SK-N-SH (cell line): ENCODE measurements at regions not wholly inside any gene's neighbourhood (a gene's known extent, or its start where the extent isn't known, plus 50 kb on each side); places are given as distances from the start of the nearest gene placed in this dataset.

Experiments
- CTCF ChIA-PET: fragments of 300-600, 350-600 bp; formaldehyde crosslinking; extraction: SDS; loops from one replicate; lab custom pipeline; 2021; lab: Yijun Ruan, JAX
- POLR2A ChIA-PET: fragments of 350-600 bp; sonication (Branson Sonifier 250); formaldehyde crosslinking; extraction: SDS; loops from one replicate; lab custom pipeline; 2020; ENCODE audit warnings: antibody characterized with exemption, inconsistent platforms; lab: Yijun Ruan, JAX
- DNase-seq: peaks from one replicate; pipeline ENCODE4 v3.0.0; 2012
- H2AFZ ChIP-seq: fragments of 200-600 bp; sonication (generic); 2 replicates; pipeline ENCODE4 v1.8.1; 2016; ENCODE audit warnings: antibody characterized with exemption, mild to moderate bottlenecking, low read depth
- H3F3A ChIP-seq: fragments of 200-600 bp; sonication (generic); replicated peaks from 2 replicates; pipeline ENCODE3; 2016; ENCODE audit warnings: antibody characterized with exemption, mild to moderate bottlenecking; ENCODE audit not compliant: insufficient read depth
- H3K27ac ChIP-seq, 2 experiments: fragments of 200-500 bp in 1 of 2; fragments of 200-600 bp in 1 of 2; sonication (Bioruptor generic) in 1 of 2; sonication (generic), shearing (Covaris generic) in 1 of 2; 2 replicates each; pipeline versions ENCODE4 v1.5.1 to v1.6.1; 2014 to 2016; ENCODE audit warnings: low read depth in 2 of 2, inconsistent platforms in 1 of 2, low read length in 1 of 2, mild to moderate bottlenecking in 1 of 2, mixed read lengths in 1 of 2
- H3K27me3 ChIP-seq: fragments of 200-600 bp; sonication (generic), shearing (Covaris generic); 2 replicates; pipeline ENCODE4 v1.6.1; 2016; ENCODE audit warnings: mixed run types; ENCODE audit not compliant: insufficient read depth
- H3K36me3 ChIP-seq, 2 experiments: fragments of 200-500 bp in 1 of 2; fragments of 200-600 bp in 1 of 2; sonication (Bioruptor generic) in 1 of 2; sonication (generic) in 1 of 2; replicated peaks in 1 of 2; 2 replicates each; pipeline versions ENCODE3 to v1.5.1; 2014 to 2016; ENCODE audit warnings: low read length in 1 of 2, mild to moderate bottlenecking in 1 of 2; ENCODE audit not compliant: insufficient read depth in 2 of 2, control insufficient read depth in 1 of 2
- H3K4me1 ChIP-seq, 2 experiments: fragments of 200-500 bp in 1 of 2; fragments of 200-600 bp in 1 of 2; sonication (Bioruptor generic) in 1 of 2; sonication (generic), shearing (Covaris generic) in 1 of 2; 2 replicates each; pipeline versions ENCODE4 v1.5.1 to v1.6.1; 2014 to 2016; ENCODE audit warnings: low read depth in 1 of 2, low read length in 1 of 2, mixed run types in 1 of 2; ENCODE audit not compliant: insufficient read depth in 2 of 2, control insufficient read depth in 1 of 2
- H3K4me2 ChIP-seq: fragments of 200-600 bp; sonication (generic), shearing (Covaris generic); 2 replicates; pipeline ENCODE4 v1.6.1; 2017; ENCODE audit warnings: mixed run types
- H3K4me3 ChIP-seq, 2 experiments: fragments of 200-500 bp in 1 of 2; fragments of 200-600 bp in 1 of 2; sonication (Bioruptor generic) in 1 of 2; sonication (generic), shearing (Covaris generic) in 1 of 2; 2 replicates each; pipeline versions ENCODE4 v1.5.1 to v1.8.1; 2014 to 2016; ENCODE audit warnings: low read depth in 2 of 2, inconsistent platforms in 1 of 2, low read length in 1 of 2, mild to moderate bottlenecking in 1 of 2, mixed read lengths in 1 of 2, moderate library complexity in 1 of 2
- H3K79me2 ChIP-seq: fragments of 200-600 bp; sonication (generic); 2 replicates; pipeline ENCODE4 v1.8.1; 2017; ENCODE audit warnings: mild to moderate bottlenecking; ENCODE audit not compliant: insufficient read depth
- H3K9ac ChIP-seq: fragments of 200-600 bp; sonication (generic); 2 replicates; pipeline ENCODE4 v1.6.1; 2017; ENCODE audit warnings: mixed run types
- H3K9me2 ChIP-seq: fragments of 200-600 bp; sonication (generic); 2 replicates; pipeline ENCODE4 v1.6.1; 2017; ENCODE audit warnings: mixed run types
- H3K9me3 ChIP-seq: fragments of 200-600 bp; sonication (generic); 2 replicates; pipeline ENCODE4 v1.6.1; 2017; ENCODE audit warnings: mixed run types, mild to moderate bottlenecking, moderate library complexity
- H4K20me1 ChIP-seq: fragments of 200-600 bp; sonication (generic); 2 replicates; pipeline ENCODE4 v1.6.1; 2017; ENCODE audit warnings: mild to moderate bottlenecking, mixed run types; ENCODE audit not compliant: insufficient read depth
- EP300 ChIP-seq, 2 experiments: IDR thresholded peaks; 2 replicates each; pipeline versions ENCODE4 v1.4.0 to v1.6.1; 2012; ENCODE audit warnings: borderline replicate concordance in 1 of 2, low read depth in 1 of 2, low read length in 1 of 2
- FOSL2 ChIP-seq: IDR thresholded peaks from 2 replicates; pipeline ENCODE4 v1.4.0; 2012; ENCODE audit warnings: low read depth, mild to moderate bottlenecking, moderate library complexity, borderline replicate concordance
- GABPA ChIP-seq: IDR thresholded peaks from 2 replicates; pipeline ENCODE4 v1.4.0; 2012; ENCODE audit warnings: low read depth, mild to moderate bottlenecking
- GATA2 ChIP-seq: sonication (generic); formaldehyde crosslinking; IDR thresholded peaks from 2 replicates; pipeline ENCODE4 v1.5.0; 2020; ENCODE audit warnings: mild to moderate bottlenecking, missing genetic modification reagents
- RAD21 ChIP-seq: IDR thresholded peaks from 2 replicates; pipeline ENCODE4 v1.6.1; 2012; ENCODE audit warnings: mild to moderate bottlenecking, low read length
- RCOR1 ChIP-seq: fragments of 150-350 bp; IDR thresholded peaks from 2 replicates; pipeline ENCODE4 v1.6.1; 2017; ENCODE audit warnings: antibody characterized with exemption, low read length
- TAF1 ChIP-seq: IDR thresholded peaks from 2 replicates; pipeline ENCODE4 v1.6.1; 2012; ENCODE audit warnings: low read depth, mild to moderate bottlenecking, low read length, moderate library complexity, borderline replicate concordance
- YY1 ChIP-seq: IDR thresholded peaks from 2 replicates; pipeline ENCODE4 v1.4.0; 2012; ENCODE audit warnings: low read depth, mild to moderate bottlenecking
- TF ChIP-seq, protein P1 (sequence below): IDR thresholded peaks from 2 replicates; pipeline ENCODE4 v1.6.1; 2012; ENCODE audit warnings: mild to moderate bottlenecking, low read depth, low read length, moderate library complexity
- TF ChIP-seq, protein P2 (sequence below): IDR thresholded peaks from 2 replicates; pipeline ENCODE4; 2012
- TF ChIP-seq, protein P3 (sequence below): fragments of 150-350 bp; IDR thresholded peaks from 2 replicates; pipeline ENCODE4 v1.6.1; 2016; ENCODE audit warnings: mild to moderate bottlenecking, low read depth, low read length

GRCh38 chr13:24016046-24016445 is 118.7 kb upstream of the C1QTNF9B start (continued):
- TF ChIP-seq, protein P1, sequence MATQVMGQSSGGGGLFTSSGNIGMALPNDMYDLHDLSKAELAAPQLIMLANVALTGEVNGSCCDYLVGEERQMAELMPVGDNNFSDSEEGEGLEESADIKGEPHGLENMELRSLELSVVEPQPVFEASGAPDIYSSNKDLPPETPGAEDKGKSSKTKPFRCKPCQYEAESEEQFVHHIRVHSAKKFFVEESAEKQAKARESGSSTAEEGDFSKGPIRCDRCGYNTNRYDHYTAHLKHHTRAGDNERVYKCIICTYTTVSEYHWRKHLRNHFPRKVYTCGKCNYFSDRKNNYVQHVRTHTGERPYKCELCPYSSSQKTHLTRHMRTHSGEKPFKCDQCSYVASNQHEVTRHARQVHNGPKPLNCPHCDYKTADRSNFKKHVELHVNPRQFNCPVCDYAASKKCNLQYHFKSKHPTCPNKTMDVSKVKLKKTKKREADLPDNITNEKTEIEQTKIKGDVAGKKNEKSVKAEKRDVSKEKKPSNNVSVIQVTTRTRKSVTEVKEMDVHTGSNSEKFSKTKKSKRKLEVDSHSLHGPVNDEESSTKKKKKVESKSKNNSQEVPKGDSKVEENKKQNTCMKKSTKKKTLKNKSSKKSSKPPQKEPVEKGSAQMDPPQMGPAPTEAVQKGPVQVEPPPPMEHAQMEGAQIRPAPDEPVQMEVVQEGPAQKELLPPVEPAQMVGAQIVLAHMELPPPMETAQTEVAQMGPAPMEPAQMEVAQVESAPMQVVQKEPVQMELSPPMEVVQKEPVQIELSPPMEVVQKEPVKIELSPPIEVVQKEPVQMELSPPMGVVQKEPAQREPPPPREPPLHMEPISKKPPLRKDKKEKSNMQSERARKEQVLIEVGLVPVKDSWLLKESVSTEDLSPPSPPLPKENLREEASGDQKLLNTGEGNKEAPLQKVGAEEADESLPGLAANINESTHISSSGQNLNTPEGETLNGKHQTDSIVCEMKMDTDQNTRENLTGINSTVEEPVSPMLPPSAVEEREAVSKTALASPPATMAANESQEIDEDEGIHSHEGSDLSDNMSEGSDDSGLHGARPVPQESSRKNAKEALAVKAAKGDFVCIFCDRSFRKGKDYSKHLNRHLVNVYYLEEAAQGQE, result no peak
- no peak for TF ChIP-seq GABPA

DNA sequence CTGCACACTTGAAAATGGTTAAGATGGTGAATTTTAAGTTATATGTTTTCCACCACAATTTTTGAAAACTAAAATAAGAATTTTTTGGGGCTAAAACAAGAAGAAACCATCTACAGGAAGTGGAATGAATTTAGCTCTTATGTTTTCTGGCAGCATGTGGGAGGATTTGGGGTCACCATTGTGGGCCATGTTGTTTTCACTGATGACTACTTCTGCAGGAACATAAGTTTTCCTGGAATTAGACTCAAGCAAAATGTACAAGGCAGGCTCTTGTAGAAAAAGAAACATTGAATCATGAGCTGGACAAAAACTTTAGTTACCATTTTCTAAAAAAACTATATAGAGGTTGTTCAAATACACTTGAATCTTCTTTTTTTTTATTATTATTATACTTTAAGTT is 125.3 kb upstream of the C1QTNF9B start:
- H3K4me2 ChIP-seq, result no peak overlapping the region
- no peaks in the 10 kb centered on the region for H3K4me1 ChIP-seq
- no peaks in the 10 kb centered on the region for H3K9me2 ChIP-seq
- H3K27me3 ChIP-seq, result no peaks in the 10 kb centered on the region
- ChIA-PET POLR2A (no interaction called here), CTCF (interaction anchor here (0.6 to 5.0 kb wide), 2 partner anchors 30 to 648 kb away, joined by 3 to 42 read pairs; no protein-coding TSS in a partner anchor)
- H3K27ac ChIP-seq, result no peak overlapping the region
- TF ChIP-seq, protein P2, sequence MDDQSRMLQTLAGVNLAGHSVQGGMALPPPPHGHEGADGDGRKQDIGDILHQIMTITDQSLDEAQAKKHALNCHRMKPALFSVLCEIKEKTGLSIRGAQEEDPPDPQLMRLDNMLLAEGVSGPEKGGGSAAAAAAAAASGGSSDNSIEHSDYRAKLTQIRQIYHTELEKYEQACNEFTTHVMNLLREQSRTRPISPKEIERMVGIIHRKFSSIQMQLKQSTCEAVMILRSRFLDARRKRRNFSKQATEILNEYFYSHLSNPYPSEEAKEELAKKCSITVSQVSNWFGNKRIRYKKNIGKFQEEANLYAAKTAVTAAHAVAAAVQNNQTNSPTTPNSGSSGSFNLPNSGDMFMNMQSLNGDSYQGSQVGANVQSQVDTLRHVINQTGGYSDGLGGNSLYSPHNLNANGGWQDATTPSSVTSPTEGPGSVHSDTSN, result no peak
- TF ChIP-seq, protein P3, sequence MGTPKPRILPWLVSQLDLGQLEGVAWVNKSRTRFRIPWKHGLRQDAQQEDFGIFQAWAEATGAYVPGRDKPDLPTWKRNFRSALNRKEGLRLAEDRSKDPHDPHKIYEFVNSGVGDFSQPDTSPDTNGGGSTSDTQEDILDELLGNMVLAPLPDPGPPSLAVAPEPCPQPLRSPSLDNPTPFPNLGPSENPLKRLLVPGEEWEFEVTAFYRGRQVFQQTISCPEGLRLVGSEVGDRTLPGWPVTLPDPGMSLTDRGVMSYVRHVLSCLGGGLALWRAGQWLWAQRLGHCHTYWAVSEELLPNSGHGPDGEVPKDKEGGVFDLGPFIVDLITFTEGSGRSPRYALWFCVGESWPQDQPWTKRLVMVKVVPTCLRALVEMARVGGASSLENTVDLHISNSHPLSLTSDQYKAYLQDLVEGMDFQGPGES, result no peak
- TF ChIP-seq TAF1 (no peak), FOSL2 (no peak), GATA2 (no peak), EP300 (IDR thresholded peaks at IDR 0.05; ENCODE audit: borderline replicate concordance in 1 of 2, low read depth in 1 of 2, low read length in 1 of 2) (no peak), YY1 (no peak), RAD21 (no peak), RCOR1 (no peak)
- TF ChIP-seq, protein P1, result no peak
- H3K9ac ChIP-seq, result no peak overlapping the region
- no peaks in the 10 kb centered on the region for H3K36me3 ChIP-seq
- no peaks in the 10 kb centered on the region for H3K9me3 ChIP-seq
- H4K20me1 ChIP-seq, result no peaks in the 10 kb centered on the region
- H3K79me2 ChIP-seq, result no peaks in the 10 kb centered on the region
- no peak for DNase-seq
- H2AFZ ChIP-seq, result no peak overlapping the region
- no peak overlapping the region for H3K4me3 ChIP-seq
- no peaks in the 10 kb centered on the region for H3F3A ChIP-seq
